ENCODE measurements at regions not wholly inside any gene's neighbourhood (a gene's known extent, or its start where the extent isn't known, plus 50 kb on each side); places are given as distances from the start of the nearest gene placed in this dataset.

- no peaks in the 10 kb centered on the region for H3K4me1 Mint-ChIP-seq (ENCODE audit: unreplicated experiment)
These were observed 219.0 kb downstream of the SPTSSA start for GRCh38 chr14:34243001-34243400.

GRCh38 chr14:34241185-34241711, 220.8 kb downstream of the SPTSSA start:
- Mint-ChIP-seq H3K9me3 (no peaks in the 10 kb centered on the region), H3K4me3 (no peak overlapping the region), H3K36me3 (no peaks in the 10 kb centered on the region), H3K27me3 (peaks cover 7% of the 10 kb centered on the region), H3K27ac (no peak overlapping the region), H3K4me1 (ENCODE audit: unreplicated experiment) (peaks cover 4% of the 10 kb centered on the region)
- no peak for DNase-seq (ENCODE audit: extremely low spot score, unreplicated experiment)
- TF ChIP-seq CTCF (conservative IDR thresholded peaks at IDR 0.05), result no peak

More at GRCh38 chr14:34243001-34243400, 219.0 kb downstream of the SPTSSA start:
- no peak for DNase-seq (ENCODE audit: extremely low spot score, unreplicated experiment)
- Mint-ChIP-seq H3K9me3 (no peaks in the 10 kb centered on the region), H3K36me3 (no peaks in the 10 kb centered on the region), H3K4me3 (no peak overlapping the region), H3K27me3 (peaks cover 7% of the 10 kb centered on the region), H3K27ac (no peak overlapping the region)
- TF ChIP-seq CTCF (conservative IDR thresholded peaks at IDR 0.05), result no peak

GRCh38 chr14:34238610-34239009, 223.4 kb downstream of the SPTSSA start:
- Mint-ChIP-seq H3K27me3 (peaks cover 7% of the 10 kb centered on the region), H3K4me3 (no peak overlapping the region), H3K4me1 (ENCODE audit: unreplicated experiment) (peaks cover 5% of the 10 kb centered on the region), H3K9me3 (no peaks in the 10 kb centered on the region), H3K36me3 (no peaks in the 10 kb centered on the region), H3K27ac (no peak overlapping the region)
- no peak for DNase-seq (ENCODE audit: extremely low spot score, unreplicated experiment)
- TF ChIP-seq CTCF (conservative IDR thresholded peaks at IDR 0.05), result no peak

- peaks cover 7% of the 10 kb centered on the region for H3K27me3 Mint-ChIP-seq
- peaks cover 5% of the 10 kb centered on the region for H3K4me1 Mint-ChIP-seq (ENCODE audit: unreplicated experiment)
- no peaks in the 10 kb centered on the region for H3K36me3 Mint-ChIP-seq
- no peak overlapping the region for H3K4me3 Mint-ChIP-seq
- H3K27ac Mint-ChIP-seq, result no peak overlapping the region
- TF ChIP-seq CTCF (conservative IDR thresholded peaks at IDR 0.05), result no peak
- DNase-seq (ENCODE audit: extremely low spot score, unreplicated experiment), result no peak
- no peaks in the 10 kb centered on the region for H3K9me3 Mint-ChIP-seq
These were observed 224.4 kb downstream of the SPTSSA start for GRCh38 chr14:34237677-34238076.

GRCh38 chr14:34237081-34237480, 225.0 kb downstream of the SPTSSA start:
- TF ChIP-seq CTCF (conservative IDR thresholded peaks at IDR 0.05), result no peak
- no peak overlapping the region for H3K27ac Mint-ChIP-seq
- H3K36me3 Mint-ChIP-seq, result no peaks in the 10 kb centered on the region
- peaks cover 7% of the 10 kb centered on the region for H3K27me3 Mint-ChIP-seq
- peaks cover 5% of the 10 kb centered on the region for H3K4me1 Mint-ChIP-seq (ENCODE audit: unreplicated experiment)
- H3K9me3 Mint-ChIP-seq, result no peaks in the 10 kb centered on the region
- DNase-seq (ENCODE audit: extremely low spot score, unreplicated experiment), result no peak
- no peak overlapping the region for H3K4me3 Mint-ChIP-seq
